ENCODE measurements at regions not wholly inside any gene's neighbourhood (a gene's known extent, or its start where the extent isn't known, plus 50 kb on each side); places are given as distances from the start of the nearest gene placed in this dataset.

GRCh38 chr11:92087725-92088537 lies 136.7 kb upstream of the FAT3 start:
- ChIA-PET POLR2A (no interaction called here), CTCF (no interaction called here)
- Mint-ChIP-seq H3K4me1 (no peaks in the 10 kb centered on the region), H3K4me3 (no peak overlapping the region), H3K27me3 (ENCODE audit: low read depth) (no peaks in the 10 kb centered on the region; the same call in 1 of the 2 replicates), H3K36me3 (no peaks in the 10 kb centered on the region; the same call in 1 of the 2 replicates), H3K27ac (no peak overlapping the region), H3K9me3 (peaks cover 15% of the 10 kb centered on the region)
- no peak for DNase-seq (ENCODE audit: low spot score)
- no peak for TF ChIP-seq HMGA2 (CRISPR knock-in tag; IDR thresholded peaks at IDR 0.05)
- no peak for TF ChIP-seq ZNF425 (CRISPR knock-in tag; conservative IDR thresholded peaks at IDR 0.05)
- no peak for TF ChIP-seq JAZF1 (CRISPR knock-in tag; IDR thresholded peaks at IDR 0.05)
- TF ChIP-seq E2F5 (CRISPR knock-in tag; IDR thresholded peaks at IDR 0.05), result no peak
- no peak for TF ChIP-seq SMAD4 (CRISPR knock-in tag; IDR thresholded peaks at IDR 0.05)
- TF ChIP-seq CREM (CRISPR knock-in tag; IDR thresholded peaks at IDR 0.05), result no peak
- TF ChIP-seq MYBL2 (CRISPR knock-in tag; IDR thresholded peaks at IDR 0.05), result no peak
- no peak for TF ChIP-seq OVOL2 (CRISPR knock-in tag; IDR thresholded peaks at IDR 0.05; ENCODE audit: borderline replicate concordance)
- TF ChIP-seq ZNF121 (CRISPR knock-in tag; IDR thresholded peaks at IDR 0.05), result no peak
- no peak for TF ChIP-seq STAT6 (CRISPR knock-in tag; conservative IDR thresholded peaks at IDR 0.05; ENCODE audit: low read depth)
- TF ChIP-seq ZBTB43 (CRISPR knock-in tag; IDR thresholded peaks at IDR 0.05), result no peak
- no peak for TF ChIP-seq SP1 (CRISPR knock-in tag; conservative IDR thresholded peaks at IDR 0.05)
- TF ChIP-seq E2F4 (CRISPR knock-in tag; IDR thresholded peaks at IDR 0.05; ENCODE audit: borderline replicate concordance, low read depth), result no peak
- TF ChIP-seq FOXP1 (CRISPR knock-in tag; IDR thresholded peaks at IDR 0.05; ENCODE audit: borderline replicate concordance), result no peak
- no peak for TF ChIP-seq EMX1 (CRISPR knock-in tag; IDR thresholded peaks at IDR 0.05)
- no peak for ATAC-seq

- Mint-ChIP-seq H3K9me3 (peaks cover 15% of the 10 kb centered on the region), H3K27me3 (ENCODE audit: low read depth) (no peaks in the 10 kb centered on the region), H3K4me3 (no peak overlapping the region), H3K4me1 (no peaks in the 10 kb centered on the region), H3K27ac (no peak overlapping the region), H3K36me3 (no peaks in the 10 kb centered on the region)
- ATAC-seq, result no peak
- ChIA-PET CTCF (no interaction called here), POLR2A (no interaction called here)
- no peak for DNase-seq (ENCODE audit: low spot score)
- TF ChIP-seq SMAD4 (CRISPR knock-in tag; IDR thresholded peaks at IDR 0.05), result no peak
- TF ChIP-seq USF1 (CRISPR knock-in tag; IDR thresholded peaks at IDR 0.05), result no peak
- no peak for TF ChIP-seq ATF1 (CRISPR knock-in tag; IDR thresholded peaks at IDR 0.05)
- no peak for TF ChIP-seq ZNF138 (CRISPR knock-in tag; conservative IDR thresholded peaks at IDR 0.05)
- no peak for TF ChIP-seq ARID4B (CRISPR knock-in tag; IDR thresholded peaks at IDR 0.05; ENCODE audit: borderline replicate concordance)
- no peak for TF ChIP-seq ESRRA (CRISPR knock-in tag; IDR thresholded peaks at IDR 0.05; ENCODE audit: borderline replicate concordance)
- TF ChIP-seq ZNF317 (CRISPR knock-in tag; IDR thresholded peaks at IDR 0.05; ENCODE audit: borderline replicate concordance, low read depth), result no peak
- TF ChIP-seq ZNF416 (CRISPR knock-in tag; IDR thresholded peaks at IDR 0.05), result no peak
Observed at GRCh38 chr11:92083123-92083522, 141.5 kb upstream of the FAT3 start.
